Glutamatergic neuron (in vitro differentiated cells): ENCODE measurements at regions not wholly inside any gene's neighbourhood (a gene's known extent, or its start where the extent isn't known, plus 50 kb on each side); places are given as distances from the start of the nearest gene placed in this dataset.

Source experiments
- DNase-seq: peaks from one replicate; pipeline ENCODE4 v3.0.0; 2022
- H3K27ac Mint-ChIP-seq: one replicate; pipeline ENCODE4 v1.8.0; 2020; ENCODE audit warnings: mild to moderate bottlenecking, mixed read lengths, inconsistent platforms; ENCODE audit not compliant: unreplicated experiment
- H3K27me3 Mint-ChIP-seq: one replicate; pipeline ENCODE4 v1.8.0; 2020; ENCODE audit warnings: mild to moderate bottlenecking, moderate library complexity, mixed read lengths, inconsistent platforms; ENCODE audit not compliant: unreplicated experiment
- H3K36me3 Mint-ChIP-seq: one replicate; pipeline ENCODE4 v1.8.0; 2020; ENCODE audit warnings: mild to moderate bottlenecking, mixed read lengths, inconsistent platforms; ENCODE audit not compliant: unreplicated experiment
- H3K4me1 Mint-ChIP-seq: one replicate; pipeline ENCODE4 v1.8.0; 2020; ENCODE audit warnings: mild to moderate bottlenecking, low read depth, mixed read lengths, inconsistent platforms; ENCODE audit not compliant: unreplicated experiment
- H3K4me3 Mint-ChIP-seq: one replicate; pipeline ENCODE4 v1.8.0; 2020; ENCODE audit warnings: mild to moderate bottlenecking, mixed read lengths, inconsistent platforms; ENCODE audit not compliant: unreplicated experiment
- H3K9me3 Mint-ChIP-seq: one replicate; pipeline ENCODE4 v1.8.0; 2020; ENCODE audit warnings: mild to moderate bottlenecking, moderate library complexity, mixed read lengths, inconsistent platforms; ENCODE audit not compliant: unreplicated experiment
- TF ChIP-seq, protein P1 (sequence below): fragments of 200-600 bp; sonication (generic); IDR thresholded peaks from one replicate; pipeline ENCODE4 v1.5.0; 2021; ENCODE audit not compliant: partially characterized antibody, unreplicated experiment

DNA sequence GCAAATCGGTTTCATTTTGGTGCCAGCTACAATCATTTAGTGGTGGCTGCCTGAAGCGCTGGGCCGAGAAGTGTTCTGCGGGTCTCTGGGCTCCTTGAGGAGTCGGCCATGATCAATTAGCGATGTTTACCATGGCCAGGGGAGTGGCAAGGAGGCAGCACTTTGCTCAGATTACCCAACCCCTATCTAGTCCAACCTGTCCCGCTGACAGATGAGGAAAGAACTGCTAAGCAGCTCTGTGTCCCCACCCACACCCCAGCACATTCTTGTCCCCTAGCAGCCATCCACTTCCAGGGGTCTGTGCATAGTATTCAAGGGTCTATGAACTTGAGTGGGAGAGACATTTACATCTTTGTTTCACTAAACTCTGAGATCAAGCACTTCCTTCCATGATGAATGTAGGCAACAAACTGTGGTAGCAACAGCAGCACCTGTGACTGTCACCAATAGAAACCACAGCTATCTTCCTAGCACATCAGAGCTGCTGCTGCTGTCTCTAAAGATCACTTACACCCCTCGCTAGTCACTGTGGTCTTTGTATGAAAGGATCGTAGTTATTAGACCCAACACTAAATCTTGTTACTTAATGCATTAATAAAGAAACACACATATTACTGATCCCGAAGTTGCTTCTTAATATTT lies 331.6 kb downstream of the BCOR start:
- Mint-ChIP-seq H3K27me3 (peaks cover 2% of the 10 kb centered on the region), H3K36me3 (no peaks in the 10 kb centered on the region), H3K9me3 (peaks cover 5% of the 10 kb centered on the region), H3K4me1 (peaks cover 7% of the 10 kb centered on the region), H3K27ac (no peak overlapping the region), H3K4me3 (no peak overlapping the region)
- DNase-seq, result no peak
- TF ChIP-seq, protein P1, sequence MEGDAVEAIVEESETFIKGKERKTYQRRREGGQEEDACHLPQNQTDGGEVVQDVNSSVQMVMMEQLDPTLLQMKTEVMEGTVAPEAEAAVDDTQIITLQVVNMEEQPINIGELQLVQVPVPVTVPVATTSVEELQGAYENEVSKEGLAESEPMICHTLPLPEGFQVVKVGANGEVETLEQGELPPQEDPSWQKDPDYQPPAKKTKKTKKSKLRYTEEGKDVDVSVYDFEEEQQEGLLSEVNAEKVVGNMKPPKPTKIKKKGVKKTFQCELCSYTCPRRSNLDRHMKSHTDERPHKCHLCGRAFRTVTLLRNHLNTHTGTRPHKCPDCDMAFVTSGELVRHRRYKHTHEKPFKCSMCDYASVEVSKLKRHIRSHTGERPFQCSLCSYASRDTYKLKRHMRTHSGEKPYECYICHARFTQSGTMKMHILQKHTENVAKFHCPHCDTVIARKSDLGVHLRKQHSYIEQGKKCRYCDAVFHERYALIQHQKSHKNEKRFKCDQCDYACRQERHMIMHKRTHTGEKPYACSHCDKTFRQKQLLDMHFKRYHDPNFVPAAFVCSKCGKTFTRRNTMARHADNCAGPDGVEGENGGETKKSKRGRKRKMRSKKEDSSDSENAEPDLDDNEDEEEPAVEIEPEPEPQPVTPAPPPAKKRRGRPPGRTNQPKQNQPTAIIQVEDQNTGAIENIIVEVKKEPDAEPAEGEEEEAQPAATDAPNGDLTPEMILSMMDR, result no peak

DNA sequence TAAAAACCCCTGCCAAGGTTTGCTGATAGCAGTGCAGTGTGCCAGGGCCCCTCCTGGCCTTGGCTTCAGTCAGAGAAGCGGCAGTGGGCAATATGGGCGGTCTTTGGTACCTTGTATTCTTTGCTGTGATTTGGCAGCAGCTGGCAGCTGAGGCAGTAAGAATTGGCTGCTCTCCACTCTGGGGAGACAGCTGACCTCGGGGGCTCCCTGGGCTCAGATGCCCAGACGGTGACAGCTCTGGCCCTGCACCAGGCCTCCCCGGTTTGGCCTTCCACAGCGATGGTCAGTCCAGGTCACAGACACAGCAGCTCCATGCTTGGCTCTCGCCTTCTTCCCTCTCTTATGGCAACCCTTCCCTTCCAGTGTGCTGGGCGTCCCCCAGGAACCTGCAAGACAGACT lies 330.9 kb downstream of the BCOR start:
- H3K4me1 Mint-ChIP-seq, result peaks cover 9% of the 10 kb centered on the region
- H3K27me3 Mint-ChIP-seq, result peaks cover 2% of the 10 kb centered on the region
- H3K4me3 Mint-ChIP-seq, result no peak overlapping the region
- DNase-seq, result no peak
- H3K27ac Mint-ChIP-seq, result no peak overlapping the region
- no peaks in the 10 kb centered on the region for H3K36me3 Mint-ChIP-seq
- TF ChIP-seq, protein P1, result no peak
- H3K9me3 Mint-ChIP-seq, result peaks cover 5% of the 10 kb centered on the region

DNA sequence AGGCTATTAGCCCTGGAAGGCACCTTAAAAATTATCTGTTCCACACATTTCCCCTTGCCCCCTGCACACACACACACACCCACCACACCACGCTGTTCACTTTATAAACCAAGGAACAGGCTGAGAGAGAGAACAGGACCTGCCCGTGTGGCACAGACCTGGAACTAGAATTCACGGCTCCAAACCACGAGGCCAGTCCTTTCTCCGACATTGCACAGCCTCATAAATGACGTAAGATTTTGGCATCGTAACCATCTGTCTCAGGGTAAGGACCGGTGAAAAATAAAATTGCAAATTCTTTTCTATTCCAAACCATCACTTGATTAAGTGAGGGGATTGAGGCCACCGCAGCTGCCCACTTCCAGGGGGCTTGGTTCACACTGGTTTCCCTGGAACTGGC lies 330.3 kb downstream of the BCOR start:
- peaks cover 5% of the 10 kb centered on the region for H3K9me3 Mint-ChIP-seq
- no peak for DNase-seq
- peaks cover 12% of the 10 kb centered on the region for H3K4me1 Mint-ChIP-seq
- H3K36me3 Mint-ChIP-seq, result no peaks in the 10 kb centered on the region
- no peak overlapping the region for H3K27ac Mint-ChIP-seq
- TF ChIP-seq, protein P1, result no peak
- no peak overlapping the region for H3K4me3 Mint-ChIP-seq
- H3K27me3 Mint-ChIP-seq, result peaks cover 2% of the 10 kb centered on the region

DNA sequence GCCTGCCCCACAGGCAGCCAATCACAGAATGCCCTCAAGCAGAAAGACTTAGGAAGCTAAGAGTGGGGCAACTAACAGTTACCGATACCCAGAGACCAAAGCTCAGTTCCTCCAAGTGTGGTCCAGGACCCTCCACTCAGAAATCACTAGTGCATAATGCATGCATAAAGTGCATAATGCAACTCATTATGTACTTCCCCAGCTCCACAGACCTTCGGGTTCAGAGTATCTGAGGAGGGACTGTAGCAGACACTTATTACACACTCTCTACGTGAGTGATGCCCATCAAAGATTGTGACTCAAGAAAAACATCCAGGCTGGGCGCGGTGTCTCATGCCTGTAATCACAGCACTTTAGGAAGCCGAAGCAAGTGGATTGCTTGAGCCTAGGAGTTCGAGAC lies 328.0 kb downstream of the BCOR start:
- Mint-ChIP-seq H3K9me3 (peaks cover 3% of the 10 kb centered on the region), H3K27ac (no peak overlapping the region), H3K4me1 (peaks cover 16% of the 10 kb centered on the region), H3K4me3 (no peak overlapping the region), H3K36me3 (no peaks in the 10 kb centered on the region), H3K27me3 (no peaks in the 10 kb centered on the region)
- TF ChIP-seq, protein P1, result no peak
- no peak for DNase-seq

DNA sequence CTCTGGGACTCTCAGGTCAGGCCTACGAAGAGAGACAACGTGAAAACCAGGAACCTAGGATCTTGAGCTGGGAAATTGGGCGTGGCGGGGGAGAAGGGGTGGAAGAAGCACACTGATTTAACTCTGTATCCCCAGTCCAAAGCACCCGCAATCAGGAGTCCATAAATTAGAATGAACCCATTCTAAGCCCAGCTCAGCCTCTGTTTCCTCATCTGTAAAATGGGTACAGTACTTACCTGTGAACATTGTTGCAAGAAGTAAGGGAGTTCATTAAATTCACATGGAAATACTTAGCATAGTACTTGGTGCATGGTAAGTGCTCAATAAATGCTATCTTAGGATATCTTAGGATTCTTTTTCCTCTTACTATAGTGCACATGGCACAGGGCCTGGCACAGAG lies 326.7 kb downstream of the BCOR start:
- no peak for DNase-seq
- H3K27ac Mint-ChIP-seq, result no peak overlapping the region
- peaks cover 9% of the 10 kb centered on the region for H3K4me1 Mint-ChIP-seq
- H3K9me3 Mint-ChIP-seq, result no peaks in the 10 kb centered on the region
- TF ChIP-seq, protein P1, result no peak
- H3K36me3 Mint-ChIP-seq, result no peaks in the 10 kb centered on the region
- H3K4me3 Mint-ChIP-seq, result no peak overlapping the region
- no peaks in the 10 kb centered on the region for H3K27me3 Mint-ChIP-seq
